Mesendoderm (in vitro differentiated cells): ENCODE measurements at regions not wholly inside any gene's neighbourhood (a gene's known extent, or its start where the extent isn't known, plus 50 kb on each side); places are given as distances from the start of the nearest gene placed in this dataset.

Source experiments
- DNase-seq: peaks from one replicate; pipeline ENCODE4 v3.0.0; 2013
- H2AK5ac ChIP-seq: 2 replicates; pipeline ENCODE4 v1.6.1; 2013; ENCODE audit warnings: low read length, inconsistent platforms
- H2BK120ac ChIP-seq: 2 replicates; pipeline ENCODE4 v1.6.1; 2013; ENCODE audit warnings: low read depth, mild to moderate bottlenecking, low read length, moderate library complexity, mixed read lengths
- H2BK15ac ChIP-seq: replicated peaks from 2 replicates; pipeline ENCODE4 v1.6.1; 2013; ENCODE audit warnings: low read depth, mild to moderate bottlenecking, moderate library complexity
- H2BK5ac ChIP-seq: 2 replicates; pipeline ENCODE4 v1.6.1; 2013; ENCODE audit warnings: low read length, inconsistent platforms
- H3K18ac ChIP-seq: 2 replicates; pipeline ENCODE4 v1.6.1; 2013; ENCODE audit warnings: mild to moderate bottlenecking, low read length, mixed read lengths
- H3K23ac ChIP-seq: one replicate; pipeline ENCODE4 v1.6.1; 2013; ENCODE audit warnings: low read length
- H3K27ac ChIP-seq: 2 replicates; pipeline ENCODE4 v1.5.1; 2013; ENCODE audit warnings: low read depth, mild to moderate bottlenecking, inconsistent platforms, low read length, moderate library complexity
- H3K27me3 ChIP-seq: 2 replicates; pipeline ENCODE4 v1.6.1; 2013; ENCODE audit warnings: low read length, control low read depth, mild to moderate bottlenecking, inconsistent platforms; ENCODE audit not compliant: insufficient read depth, poor library complexity
- H3K36me3 ChIP-seq: 2 replicates; pipeline ENCODE4 v1.6.1; 2013; ENCODE audit warnings: low read length, inconsistent platforms; ENCODE audit not compliant: control insufficient read depth, insufficient read depth
- H3K4ac ChIP-seq: one replicate; pipeline ENCODE4 v1.6.1; 2013; ENCODE audit warnings: low read depth, mild to moderate bottlenecking, low read length, moderate library complexity
- H3K4me1 ChIP-seq: 2 replicates; pipeline ENCODE4 v1.6.1; 2013; ENCODE audit warnings: low read depth, low read length, inconsistent platforms; ENCODE audit not compliant: control insufficient read depth
- H3K4me2 ChIP-seq: 2 replicates; pipeline ENCODE4 v1.6.1; 2013; ENCODE audit warnings: low read length
- H3K4me3 ChIP-seq: 2 replicates; pipeline ENCODE4 v1.5.1; 2013; ENCODE audit warnings: mild to moderate bottlenecking, low read length
- H3K56ac ChIP-seq: one replicate; pipeline ENCODE4 v1.6.1; 2013; ENCODE audit warnings: low read length
- H3K79me1 ChIP-seq: 2 replicates; pipeline ENCODE4 v1.6.1; 2013; ENCODE audit warnings: low read length, inconsistent platforms
- H3K79me2 ChIP-seq: 2 replicates; pipeline ENCODE4 v1.6.1; 2013; ENCODE audit warnings: mild to moderate bottlenecking, low read length; ENCODE audit not compliant: control insufficient read depth, insufficient read depth
- H3K9ac ChIP-seq: 2 replicates; pipeline ENCODE4 v1.6.1; 2013; ENCODE audit warnings: low read length, inconsistent platforms
- H4K5ac ChIP-seq: one replicate; pipeline ENCODE4 v1.6.1; 2013; ENCODE audit warnings: low read length
- H4K8ac ChIP-seq: one replicate; pipeline ENCODE4 v1.6.1; 2013; ENCODE audit warnings: low read depth, mild to moderate bottlenecking, control low read depth, low read length, moderate library complexity
- WGBS: extraction: QIAGEN DNeasy Blood & Tissue Kit; methylation state at CpG from one replicate; pipeline ENCODE4 v1.1.7; 2013; ENCODE audit warnings: low lambda C conversion rate, missing lambda C conversion rate; ENCODE audit not compliant: insufficient coverage; ENCODE audit errors: extremely low coverage; 5-methylcytosine and 5-hydroxymethylcytosine counted together

DNA sequence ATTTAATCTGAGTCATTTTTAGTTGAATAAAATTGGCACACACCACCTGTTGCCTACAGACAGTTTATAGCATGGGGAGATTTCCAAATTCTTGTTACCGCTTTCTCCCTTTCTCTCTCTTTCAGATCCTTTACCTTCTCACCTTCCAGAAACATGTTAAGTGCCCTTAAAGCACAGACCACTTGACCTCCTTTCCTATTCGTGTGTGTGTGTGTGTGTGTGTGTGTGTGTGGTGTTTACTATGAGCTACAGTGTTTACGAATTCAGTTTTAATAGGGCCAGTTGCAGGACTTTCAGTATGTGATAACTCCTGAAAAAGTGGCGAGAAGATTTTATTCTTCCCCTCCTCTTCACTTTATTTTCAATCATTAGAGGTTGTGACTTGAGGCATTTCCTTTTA lies 258.1 kb downstream of the BMP2 start:
- H2AK5ac ChIP-seq, result no peak overlapping the region
- H3K27me3 ChIP-seq, result no peaks in the 10 kb centered on the region
- H3K4ac ChIP-seq, result no peak overlapping the region
- H3K56ac ChIP-seq, result no peak overlapping the region
- no peak overlapping the region for H2BK15ac ChIP-seq
- H3K4me2 ChIP-seq, result no peak overlapping the region
- no CpG with 5 or more reads among the region's 4 CpGs for WGBS
- no peaks in the 10 kb centered on the region for H3K36me3 ChIP-seq
- H3K79me2 ChIP-seq, result no peaks in the 10 kb centered on the region
- H3K4me1 ChIP-seq, result peaks cover 1% of the 10 kb centered on the region
- H2BK120ac ChIP-seq, result no peak overlapping the region
- no peak overlapping the region for H3K4me3 ChIP-seq
- H2BK5ac ChIP-seq, result no peak overlapping the region
- H3K79me1 ChIP-seq, result no peaks in the 10 kb centered on the region
- no peak overlapping the region for H3K18ac ChIP-seq
- no peak overlapping the region for H3K27ac ChIP-seq
- H3K9ac ChIP-seq, result no peak overlapping the region
- H3K23ac ChIP-seq, result no peak overlapping the region
- H4K8ac ChIP-seq, result no peak overlapping the region
- no peak for DNase-seq
- H4K5ac ChIP-seq, result no peak overlapping the region

DNA sequence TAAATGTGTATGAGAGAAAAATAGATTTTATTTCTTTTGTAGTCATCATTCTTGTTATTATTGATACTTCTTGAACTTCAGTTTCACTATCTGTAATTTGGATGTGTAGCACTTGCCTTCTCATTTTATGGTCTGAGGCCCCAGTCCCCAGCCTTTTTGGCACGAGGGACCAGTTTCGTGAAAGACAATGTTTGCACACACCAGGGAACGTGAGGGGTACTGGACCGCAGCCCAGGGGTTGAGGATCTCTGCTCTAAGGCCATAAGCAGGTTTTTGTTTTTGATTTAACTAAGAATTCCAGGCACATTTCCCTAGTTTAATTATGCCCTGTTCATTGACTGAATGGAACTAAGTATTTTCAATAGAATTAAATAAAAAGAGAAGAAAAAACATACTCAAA lies 261.5 kb downstream of the BMP2 start:
- H3K79me1 ChIP-seq, result no peaks in the 10 kb centered on the region
- H2BK120ac ChIP-seq, result no peak overlapping the region
- no peaks in the 10 kb centered on the region for H3K79me2 ChIP-seq
- no peak overlapping the region for H3K4me3 ChIP-seq
- H4K8ac ChIP-seq, result no peak overlapping the region
- H2AK5ac ChIP-seq, result no peak overlapping the region
- H3K27me3 ChIP-seq, result no peaks in the 10 kb centered on the region
- no CpG with 5 or more reads among the region's 4 CpGs for WGBS
- no peak overlapping the region for H3K18ac ChIP-seq
- H3K36me3 ChIP-seq, result no peaks in the 10 kb centered on the region
- H3K23ac ChIP-seq, result no peak overlapping the region
- peaks cover 1% of the 10 kb centered on the region for H3K4me1 ChIP-seq
- H2BK15ac ChIP-seq, result no peak overlapping the region
- no peak overlapping the region for H3K4ac ChIP-seq
- no peak overlapping the region for H3K9ac ChIP-seq
- H3K4me2 ChIP-seq, result no peak overlapping the region
- DNase-seq, result no peak
- no peak overlapping the region for H3K27ac ChIP-seq
- no peak overlapping the region for H4K5ac ChIP-seq
- H3K56ac ChIP-seq, result no peak overlapping the region
- H2BK5ac ChIP-seq, result no peak overlapping the region

DNA sequence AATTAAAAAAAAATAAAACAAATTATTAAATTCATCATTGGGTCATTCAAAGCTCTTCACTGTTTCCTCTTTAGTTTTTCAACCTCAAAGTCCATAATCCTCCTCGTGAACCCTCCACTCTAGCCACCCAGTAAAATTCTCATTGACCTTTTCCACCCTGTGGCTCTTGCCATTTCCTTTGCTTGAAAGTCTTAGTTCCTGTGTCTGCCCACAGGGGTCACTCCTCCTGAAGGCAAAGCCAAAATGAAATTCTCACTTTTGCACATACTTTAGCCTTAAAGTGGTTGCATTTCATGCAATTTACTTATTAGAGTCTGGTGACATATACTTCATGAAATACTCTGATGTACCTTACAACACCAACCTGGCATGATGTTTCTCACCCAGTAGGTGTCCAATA lies 263.7 kb downstream of the BMP2 start:
- H3K4me3 ChIP-seq, result no peak overlapping the region
- no peaks in the 10 kb centered on the region for H3K27me3 ChIP-seq
- no peaks in the 10 kb centered on the region for H3K4me1 ChIP-seq
- no peak overlapping the region for H2BK5ac ChIP-seq
- H3K4me2 ChIP-seq, result no peak overlapping the region
- H3K36me3 ChIP-seq, result no peaks in the 10 kb centered on the region
- H3K27ac ChIP-seq, result no peak overlapping the region
- no peak overlapping the region for H2BK120ac ChIP-seq
- no peak overlapping the region for H2BK15ac ChIP-seq
- WGBS, result no CpG with 5 or more reads among the region's 1 CpG
- H3K4ac ChIP-seq, result no peak overlapping the region
- no peak overlapping the region for H3K9ac ChIP-seq
- no peaks in the 10 kb centered on the region for H3K79me1 ChIP-seq
- no peaks in the 10 kb centered on the region for H3K79me2 ChIP-seq
- no peak overlapping the region for H3K56ac ChIP-seq
- H3K23ac ChIP-seq, result no peak overlapping the region
- peak; percentile 20 for DNase-seq
- no peak overlapping the region for H3K18ac ChIP-seq
- H4K5ac ChIP-seq, result no peak overlapping the region
- H2AK5ac ChIP-seq, result no peak overlapping the region
- H4K8ac ChIP-seq, result no peak overlapping the region

DNA sequence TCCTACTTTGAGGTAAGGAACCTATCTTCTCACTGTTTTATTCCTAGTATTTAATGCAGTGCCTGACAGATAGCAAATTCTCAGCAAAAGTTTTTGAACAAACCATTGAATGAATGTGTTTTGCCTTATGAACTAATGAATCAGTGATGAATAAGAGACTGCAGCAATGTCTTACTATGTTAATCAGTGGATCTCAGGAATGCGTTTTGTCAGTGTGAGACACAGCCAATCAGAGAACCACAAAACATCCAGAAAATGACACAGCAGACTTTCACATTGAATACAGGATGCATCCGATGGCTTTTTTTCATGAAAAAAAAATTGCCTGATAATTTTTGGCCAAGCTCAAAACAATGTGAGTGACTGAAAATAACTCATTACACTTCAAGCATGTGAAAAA lies 270.5 kb downstream of the BMP2 start:
- no CpG with 5 or more reads among the region's 2 CpGs for WGBS
- H3K4me3 ChIP-seq, result no peak overlapping the region

DNA sequence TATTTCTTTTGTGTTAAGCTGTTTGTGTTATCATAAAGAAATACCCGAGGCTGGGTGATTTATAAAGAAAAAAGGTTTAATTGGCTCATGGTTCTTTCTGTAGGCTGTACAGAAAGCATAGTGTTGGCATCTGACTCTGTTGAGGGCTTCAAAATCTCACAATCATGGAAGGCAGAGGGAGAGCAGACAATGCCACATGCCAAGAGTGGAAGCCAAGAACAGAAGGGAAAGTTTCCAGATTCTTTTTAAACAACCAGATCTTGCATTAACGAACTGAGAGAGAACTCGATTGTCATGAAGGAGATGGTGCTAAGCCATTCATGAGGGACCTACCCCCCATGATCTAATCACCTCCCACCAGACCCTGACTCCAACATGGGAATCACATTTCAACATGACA lies 290.1 kb downstream of the BMP2 start:
- no peaks in the 10 kb centered on the region for H3K36me3 ChIP-seq
- H3K79me2 ChIP-seq, result no peaks in the 10 kb centered on the region
- H2BK15ac ChIP-seq, result no peak overlapping the region
- H4K5ac ChIP-seq, result no peak overlapping the region
- peak; percentile 10 for DNase-seq
- no peak overlapping the region for H3K4me3 ChIP-seq
- no CpG with 5 or more reads among the region's 3 CpGs for WGBS
- no peak overlapping the region for H3K56ac ChIP-seq
- H3K4me2 ChIP-seq, result no peak overlapping the region
- H3K4me1 ChIP-seq, result peaks cover 2% of the 10 kb centered on the region
- no peaks in the 10 kb centered on the region for H3K79me1 ChIP-seq
- H2BK5ac ChIP-seq, result no peak overlapping the region
- H3K4ac ChIP-seq, result no peak overlapping the region
- no peak overlapping the region for H3K18ac ChIP-seq
- H2AK5ac ChIP-seq, result no peak overlapping the region
- no peaks in the 10 kb centered on the region for H3K27me3 ChIP-seq
- H3K23ac ChIP-seq, result no peak overlapping the region
- H4K8ac ChIP-seq, result no peak overlapping the region
- no peak overlapping the region for H2BK120ac ChIP-seq
- H3K9ac ChIP-seq, result no peak overlapping the region
- no peak overlapping the region for H3K27ac ChIP-seq

More for the DNA sequence above, 270.5 kb downstream of the BMP2 start:
- H3K36me3 ChIP-seq, result no peaks in the 10 kb centered on the region
- no peaks in the 10 kb centered on the region for H3K79me1 ChIP-seq
- no peak overlapping the region for H2BK15ac ChIP-seq
- H3K18ac ChIP-seq, result no peak overlapping the region
- no peak overlapping the region for H3K4ac ChIP-seq
- H3K79me2 ChIP-seq, result no peaks in the 10 kb centered on the region
- no peak overlapping the region for H3K27ac ChIP-seq
- H2BK5ac ChIP-seq, result no peak overlapping the region
- no peak overlapping the region for H2BK120ac ChIP-seq
- H3K4me2 ChIP-seq, result no peak overlapping the region
- no peak overlapping the region for H3K9ac ChIP-seq
- H2AK5ac ChIP-seq, result no peak overlapping the region
- H3K56ac ChIP-seq, result no peak overlapping the region
- no peak for DNase-seq
- no peak overlapping the region for H4K8ac ChIP-seq
- no peaks in the 10 kb centered on the region for H3K4me1 ChIP-seq
- no peak overlapping the region for H4K5ac ChIP-seq
- no peaks in the 10 kb centered on the region for H3K27me3 ChIP-seq
- no peak overlapping the region for H3K23ac ChIP-seq

DNA sequence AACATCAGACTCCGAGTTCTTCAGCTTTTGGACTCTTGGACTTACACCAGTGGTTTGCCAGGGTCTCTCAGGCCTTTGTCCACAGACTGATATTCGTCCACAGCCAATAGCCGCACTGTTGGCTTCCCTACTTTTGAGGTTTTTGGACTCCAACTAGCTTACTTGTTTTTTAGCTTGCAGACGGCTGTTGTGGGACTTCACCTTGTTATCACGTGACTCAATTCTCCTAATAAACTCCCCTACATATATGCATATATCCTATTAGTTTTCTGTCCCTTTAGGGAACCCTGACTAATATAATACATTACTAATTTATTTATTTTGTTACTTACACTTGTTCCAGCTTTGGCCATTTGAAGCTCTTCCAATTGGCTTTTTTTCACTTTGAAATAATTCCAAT lies 311.3 kb downstream of the BMP2 start:
- Histone ChIP-seq H2BK120ac (no peak overlapping the region), H3K4ac (no peak overlapping the region), H3K79me1 (no peaks in the 10 kb centered on the region), H3K27ac (no peak overlapping the region), H3K36me3 (no peaks in the 10 kb centered on the region), H3K4me2 (no peak overlapping the region), H2AK5ac (no peak overlapping the region), H2BK5ac (no peak overlapping the region), H2BK15ac (no peak overlapping the region), H4K8ac (no peak overlapping the region), H3K4me3 (no peak overlapping the region), H3K56ac (no peak overlapping the region), H4K5ac (no peak overlapping the region), H3K18ac (no peak overlapping the region), H3K27me3 (no peaks in the 10 kb centered on the region), H3K9ac (no peak overlapping the region), H3K79me2 (no peaks in the 10 kb centered on the region), H3K4me1 (no peaks in the 10 kb centered on the region), H3K23ac (no peak overlapping the region)
- no CpG with 5 or more reads among the region's 5 CpGs for WGBS
- no peak for DNase-seq
